ENCODE measurements at regions not wholly inside any gene's neighbourhood (a gene's known extent, or its start where the extent isn't known, plus 50 kb on each side); places are given as distances from the start of the nearest gene placed in this dataset.

DNA sequence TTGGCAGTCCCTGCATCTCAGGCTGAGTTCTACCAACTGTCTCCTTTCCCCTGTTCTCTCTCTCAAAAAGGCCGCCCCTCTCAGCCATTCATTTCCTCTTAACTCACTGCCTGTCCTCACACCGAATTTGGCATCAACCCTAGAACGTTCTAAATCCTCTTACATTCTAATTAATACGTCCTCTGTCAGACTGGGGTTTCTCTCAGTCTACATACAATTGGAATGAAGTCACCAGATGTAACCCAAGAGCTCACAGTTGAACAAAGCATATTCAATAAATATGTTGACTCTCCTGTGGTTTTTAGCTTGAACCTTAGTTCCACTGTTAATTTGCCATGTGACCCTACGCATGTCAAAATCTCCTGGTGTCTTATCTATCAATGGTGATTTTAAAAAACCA, 269.6 kb downstream of the CLIC5 start:
- no peak overlapping the region for H3K4me3 ChIP-seq (ENCODE audit: low read depth, low read length)
- no peaks in the 10 kb centered on the region for H3K36me3 ChIP-seq (replicated peaks)
- DNase-seq: peak; percentile 24
- H3K27me3 ChIP-seq (replicated peaks): no peaks in the 10 kb centered on the region
- in situ Hi-C loops (cut with HindIII; ENCODE audit: low pct_ligation_motif_present, low sequenced_read_pairs): no loop called here
- H3K27ac ChIP-seq: no peak overlapping the region
- TF ChIP-seq, protein P1, sequence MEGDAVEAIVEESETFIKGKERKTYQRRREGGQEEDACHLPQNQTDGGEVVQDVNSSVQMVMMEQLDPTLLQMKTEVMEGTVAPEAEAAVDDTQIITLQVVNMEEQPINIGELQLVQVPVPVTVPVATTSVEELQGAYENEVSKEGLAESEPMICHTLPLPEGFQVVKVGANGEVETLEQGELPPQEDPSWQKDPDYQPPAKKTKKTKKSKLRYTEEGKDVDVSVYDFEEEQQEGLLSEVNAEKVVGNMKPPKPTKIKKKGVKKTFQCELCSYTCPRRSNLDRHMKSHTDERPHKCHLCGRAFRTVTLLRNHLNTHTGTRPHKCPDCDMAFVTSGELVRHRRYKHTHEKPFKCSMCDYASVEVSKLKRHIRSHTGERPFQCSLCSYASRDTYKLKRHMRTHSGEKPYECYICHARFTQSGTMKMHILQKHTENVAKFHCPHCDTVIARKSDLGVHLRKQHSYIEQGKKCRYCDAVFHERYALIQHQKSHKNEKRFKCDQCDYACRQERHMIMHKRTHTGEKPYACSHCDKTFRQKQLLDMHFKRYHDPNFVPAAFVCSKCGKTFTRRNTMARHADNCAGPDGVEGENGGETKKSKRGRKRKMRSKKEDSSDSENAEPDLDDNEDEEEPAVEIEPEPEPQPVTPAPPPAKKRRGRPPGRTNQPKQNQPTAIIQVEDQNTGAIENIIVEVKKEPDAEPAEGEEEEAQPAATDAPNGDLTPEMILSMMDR (IDR thresholded peaks at IDR 0.05; ENCODE audit: low read depth, low read length, missing control alignments): no peak

DNA sequence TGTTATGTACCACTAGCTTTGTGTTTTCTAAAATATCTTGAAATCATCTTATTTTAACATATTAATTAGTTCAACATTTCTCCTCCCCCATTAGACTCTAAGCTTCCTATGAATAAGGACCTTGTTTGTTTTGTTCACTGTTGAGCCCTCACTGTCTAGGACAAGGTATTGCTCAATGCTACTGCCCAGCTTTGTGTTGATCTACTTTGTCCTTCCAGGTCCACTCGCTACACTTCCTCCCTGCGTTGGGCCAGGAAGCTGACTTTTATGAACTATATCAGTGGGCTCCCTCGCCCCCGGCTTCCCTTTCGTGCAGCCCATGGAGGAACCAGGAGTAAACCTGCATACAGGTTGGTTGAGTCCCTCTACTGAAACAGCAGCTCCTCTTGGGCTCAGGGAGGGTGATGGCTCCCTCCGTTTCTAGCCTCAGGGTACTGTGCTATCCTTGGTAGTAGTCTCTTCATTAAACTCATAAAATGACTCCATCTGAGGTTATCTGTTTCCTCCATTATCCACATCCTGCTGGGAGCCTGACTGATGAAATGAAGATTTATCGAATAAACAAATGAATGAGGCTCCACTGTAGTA, 272.5 kb downstream of the CLIC5 start:
- DNase-seq: no peak
- H3K36me3 ChIP-seq (replicated peaks): no peaks in the 10 kb centered on the region
- H3K27ac ChIP-seq: no peak overlapping the region
- H3K4me3 ChIP-seq (ENCODE audit: low read depth, low read length): no peak overlapping the region
- in situ Hi-C loops (cut with HindIII; ENCODE audit: low pct_ligation_motif_present, low sequenced_read_pairs): no loop called here
- TF ChIP-seq, protein P1 (IDR thresholded peaks at IDR 0.05; ENCODE audit: low read depth, low read length, missing control alignments): no peak
- H3K27me3 ChIP-seq (replicated peaks): no peaks in the 10 kb centered on the region

DNA sequence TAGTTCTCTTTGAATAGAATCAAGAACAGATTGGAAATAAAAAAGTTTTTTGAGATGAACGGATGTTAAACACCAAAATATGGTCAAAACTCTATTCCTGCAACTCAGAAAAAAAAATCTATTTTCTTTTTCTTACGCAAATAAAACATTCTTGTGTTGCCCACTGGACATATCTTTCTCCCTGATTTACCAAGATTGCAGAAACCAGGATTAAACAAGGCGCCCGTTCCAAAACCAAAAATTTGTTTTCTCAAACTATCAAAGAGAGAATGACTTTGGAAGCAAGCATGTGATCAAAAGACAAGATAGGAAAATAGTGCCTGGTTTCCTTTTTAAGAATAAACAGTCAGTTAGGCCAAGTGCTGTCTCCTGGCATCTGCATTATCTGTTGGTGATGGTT, 273.1 kb downstream of the CLIC5 start:
- Histone ChIP-seq H3K36me3 (replicated peaks) (no peaks in the 10 kb centered on the region), H3K4me3 (ENCODE audit: low read depth, low read length) (no peak overlapping the region), H3K27ac (no peak overlapping the region), H3K27me3 (replicated peaks) (no peaks in the 10 kb centered on the region)
- no peak for DNase-seq
- TF ChIP-seq, protein P1 (IDR thresholded peaks at IDR 0.05; ENCODE audit: low read depth, low read length, missing control alignments): no peak
- in situ Hi-C loops (cut with HindIII; ENCODE audit: low pct_ligation_motif_present, low sequenced_read_pairs): no loop called here

DNA sequence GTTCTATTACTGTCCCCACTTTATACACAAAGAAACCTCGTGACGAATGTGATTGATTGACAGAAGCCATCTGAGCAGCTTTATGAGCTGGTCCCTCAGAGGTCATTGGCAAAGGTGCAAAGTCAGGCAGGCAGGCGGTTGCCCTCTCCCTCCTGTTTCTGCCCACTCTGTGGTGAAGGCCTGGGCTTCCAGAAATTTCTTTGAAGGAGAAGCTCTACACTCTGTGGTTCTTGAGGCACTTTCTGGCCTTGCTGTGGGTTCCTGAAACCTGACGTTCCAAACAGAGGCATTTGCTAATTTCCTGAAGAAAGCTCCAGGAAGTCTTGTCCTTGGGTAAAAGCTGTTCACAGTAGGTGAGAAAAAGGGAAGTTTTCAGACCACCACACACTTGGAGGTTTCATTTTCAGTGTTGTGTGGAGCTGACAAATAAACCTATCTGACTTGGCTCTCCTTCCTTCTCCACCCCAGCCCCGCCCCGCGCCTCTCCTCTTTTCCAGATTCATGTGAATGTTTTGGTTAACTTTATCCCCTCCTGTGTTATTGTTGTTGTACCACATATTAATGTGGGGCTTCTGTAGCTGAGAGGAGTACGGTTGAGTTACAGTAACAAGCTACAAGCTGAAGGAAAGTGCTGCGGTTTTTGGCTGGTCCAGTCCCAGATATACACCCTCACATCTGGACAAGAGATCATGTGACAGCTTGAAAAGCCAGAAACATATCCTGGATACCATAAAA, 274.1 kb downstream of the CLIC5 start:
- H3K36me3 ChIP-seq (replicated peaks): no peaks in the 10 kb centered on the region
- H3K27me3 ChIP-seq (replicated peaks): no peaks in the 10 kb centered on the region
- TF ChIP-seq, protein P1 (IDR thresholded peaks at IDR 0.05; ENCODE audit: low read depth, low read length, missing control alignments): no peak
- in situ Hi-C loops (cut with HindIII; ENCODE audit: low pct_ligation_motif_present, low sequenced_read_pairs): no loop called here
- no peak overlapping the region for H3K27ac ChIP-seq
- no peak overlapping the region for H3K4me3 ChIP-seq (ENCODE audit: low read depth, low read length)
- no peak for DNase-seq

DNA sequence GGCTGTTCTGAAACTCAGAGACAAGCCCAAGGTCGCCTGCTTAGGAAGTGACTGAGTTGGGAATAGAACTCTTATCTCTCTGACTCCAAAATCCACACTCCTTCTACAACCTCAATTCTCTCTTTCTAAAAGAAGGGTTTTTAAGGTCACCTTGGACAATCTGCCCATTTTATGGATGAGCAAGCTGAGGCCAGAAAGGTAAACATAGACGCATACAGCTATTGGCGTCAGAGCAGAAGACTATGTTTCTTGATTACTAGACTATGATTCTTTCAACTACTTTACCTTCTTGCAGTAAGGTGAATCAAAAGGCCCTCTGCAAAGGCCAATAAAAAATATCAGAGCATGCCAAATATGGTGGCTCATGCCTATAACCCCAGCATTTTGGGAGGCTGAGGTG, 276.6 kb downstream of the CLIC5 start:
- Histone ChIP-seq H3K27me3 (replicated peaks) (no peaks in the 10 kb centered on the region), H3K36me3 (replicated peaks) (no peaks in the 10 kb centered on the region), H3K4me3 (ENCODE audit: low read depth, low read length) (no peak overlapping the region), H3K27ac (no peak overlapping the region)
- TF ChIP-seq, protein P1 (IDR thresholded peaks at IDR 0.05; ENCODE audit: low read depth, low read length, missing control alignments): no peak
- in situ Hi-C loops (cut with HindIII; ENCODE audit: low pct_ligation_motif_present, low sequenced_read_pairs): no loop called here
- no peak for DNase-seq

Measured in brain microvascular endothelial cell (primary cell).